Activated CD8-positive, alpha-beta memory T cell treated with anti-CD3 and anti-CD28 coated beads for 1 hour (primary cell): ENCODE measurements at regions not wholly inside any gene's neighbourhood (a gene's known extent, or its start where the extent isn't known, plus 50 kb on each side); places are given as distances from the start of the nearest gene placed in this dataset.

Source experiments
- DNase-seq, 2 donors: peaks; one replicate each; pipeline ENCODE4 v3.0.0-alpha.2; 2020; ENCODE audit warnings: low read depth in 1 of 2; ENCODE audit errors: extremely low read depth in 1 of 2

DNA sequence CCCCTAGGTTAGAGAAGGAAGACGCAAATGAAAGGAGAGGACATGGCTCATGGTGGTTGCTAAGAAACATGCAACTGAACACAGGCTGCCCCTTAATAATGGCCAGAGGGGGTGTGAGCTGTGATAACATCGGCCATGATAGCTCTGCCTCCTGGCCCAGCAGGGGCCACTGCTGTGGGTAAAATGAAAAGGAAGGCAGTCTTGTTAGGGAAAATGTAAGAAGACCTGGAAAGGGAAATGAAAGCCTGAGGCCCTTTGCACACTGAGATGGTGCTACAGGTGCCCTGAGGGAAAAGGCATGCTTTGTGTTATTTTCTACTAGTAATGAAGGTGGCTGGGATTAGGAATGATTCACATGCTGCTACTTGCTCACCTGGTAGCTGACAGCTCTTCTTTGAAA, 123.6 kb upstream of the MID1 start:
- DNase-seq, result no peak

DNA sequence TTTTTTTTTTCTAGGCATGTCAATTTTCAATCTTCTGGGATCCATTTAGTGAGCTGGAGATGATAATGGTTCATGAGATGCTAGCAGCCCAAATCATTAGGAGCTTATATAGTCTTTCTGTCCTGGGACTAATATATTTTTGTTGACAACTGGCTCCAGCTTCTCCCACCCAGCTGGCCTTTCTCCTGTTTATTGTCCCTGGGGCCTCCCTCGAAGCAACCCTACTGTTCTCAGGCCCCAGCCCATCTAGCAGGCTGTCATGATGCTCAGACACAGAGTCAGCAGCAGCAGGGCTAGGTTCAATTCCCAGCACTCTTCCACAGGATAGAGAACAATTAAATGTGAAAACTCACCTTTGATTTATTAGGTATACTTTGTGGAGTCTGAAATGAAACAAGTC, 127.6 kb upstream of the MID1 start:
- DNase-seq, result no peak

DNA sequence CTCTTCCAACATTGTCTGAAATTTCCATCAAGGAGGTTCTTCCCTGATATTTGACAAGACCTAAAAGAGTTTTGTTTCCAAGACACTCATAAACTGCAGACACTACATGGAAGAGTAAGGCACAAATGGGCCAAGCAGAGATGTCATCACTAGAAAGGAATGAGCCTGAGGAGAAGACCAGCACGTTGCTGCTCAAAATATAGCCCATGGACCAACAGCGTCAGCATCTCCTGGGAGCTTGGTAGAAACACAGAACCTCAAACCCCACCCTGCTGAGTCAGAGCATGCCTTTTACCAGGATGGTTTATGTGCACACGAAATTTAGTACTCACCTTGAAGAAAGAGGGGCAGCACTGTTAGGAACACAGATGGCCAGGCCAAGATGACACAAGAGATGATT, 128.7 kb upstream of the MID1 start:
- DNase-seq, result no peak

DNA sequence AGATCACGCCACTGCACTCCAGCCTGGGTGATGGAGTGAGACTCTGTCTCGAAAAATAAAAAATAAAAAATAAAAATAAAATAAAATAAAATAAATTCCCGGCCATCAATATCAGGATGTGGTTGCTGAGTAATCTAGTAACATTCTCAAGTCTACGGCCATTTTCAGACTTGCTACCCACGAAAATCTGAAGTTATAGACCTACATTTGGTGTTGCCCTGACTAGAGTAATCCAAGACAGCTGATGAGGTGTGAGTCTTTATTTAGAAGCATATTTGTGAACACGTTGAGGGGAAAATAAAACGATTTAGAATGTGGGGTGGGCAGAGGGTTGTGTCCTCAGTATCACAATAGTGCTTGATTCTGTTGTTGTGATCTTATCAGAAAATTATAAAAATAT, 130.2 kb upstream of the MID1 start:
- DNase-seq, result no peak

DNA sequence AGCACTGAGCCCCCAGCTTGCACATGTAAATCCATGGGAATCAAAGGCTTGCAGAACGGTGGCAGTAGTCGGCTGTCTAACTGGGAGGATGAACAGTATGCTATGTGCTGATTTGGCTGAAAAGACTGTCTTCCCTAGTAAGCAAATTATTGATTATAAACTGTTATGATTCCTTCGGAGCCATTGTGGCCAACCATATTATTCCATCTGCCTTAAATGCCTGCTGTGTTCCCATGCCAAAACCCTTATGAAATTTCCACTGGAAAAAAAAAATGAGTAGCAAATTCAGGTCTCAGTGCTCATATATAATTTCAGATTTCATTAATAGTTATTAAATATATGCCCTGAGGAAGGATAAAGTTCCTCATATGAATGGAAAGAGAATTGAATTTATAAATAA, 132.7 kb upstream of the MID1 start:
- DNase-seq, result no peak

DNA sequence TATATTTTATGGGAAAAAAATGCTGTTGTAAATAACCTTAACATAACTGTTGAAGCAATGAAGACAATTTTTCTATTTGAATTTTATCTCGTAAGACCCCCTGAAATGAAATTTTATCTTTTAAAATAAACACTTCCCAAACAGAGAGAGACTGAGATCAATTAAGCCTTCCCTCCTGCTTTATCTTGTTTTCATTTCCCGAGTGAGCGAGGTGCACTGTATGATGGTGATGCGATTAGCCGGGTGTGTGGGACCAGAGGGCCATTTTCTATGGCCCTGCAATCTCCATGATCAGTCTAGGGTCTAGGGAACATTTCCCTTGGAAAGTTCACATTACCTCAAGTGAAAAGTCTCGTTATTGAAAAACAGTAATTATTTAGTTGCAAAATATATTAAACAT, 134.1 kb upstream of the MID1 start:
- DNase-seq, result no peak

DNA sequence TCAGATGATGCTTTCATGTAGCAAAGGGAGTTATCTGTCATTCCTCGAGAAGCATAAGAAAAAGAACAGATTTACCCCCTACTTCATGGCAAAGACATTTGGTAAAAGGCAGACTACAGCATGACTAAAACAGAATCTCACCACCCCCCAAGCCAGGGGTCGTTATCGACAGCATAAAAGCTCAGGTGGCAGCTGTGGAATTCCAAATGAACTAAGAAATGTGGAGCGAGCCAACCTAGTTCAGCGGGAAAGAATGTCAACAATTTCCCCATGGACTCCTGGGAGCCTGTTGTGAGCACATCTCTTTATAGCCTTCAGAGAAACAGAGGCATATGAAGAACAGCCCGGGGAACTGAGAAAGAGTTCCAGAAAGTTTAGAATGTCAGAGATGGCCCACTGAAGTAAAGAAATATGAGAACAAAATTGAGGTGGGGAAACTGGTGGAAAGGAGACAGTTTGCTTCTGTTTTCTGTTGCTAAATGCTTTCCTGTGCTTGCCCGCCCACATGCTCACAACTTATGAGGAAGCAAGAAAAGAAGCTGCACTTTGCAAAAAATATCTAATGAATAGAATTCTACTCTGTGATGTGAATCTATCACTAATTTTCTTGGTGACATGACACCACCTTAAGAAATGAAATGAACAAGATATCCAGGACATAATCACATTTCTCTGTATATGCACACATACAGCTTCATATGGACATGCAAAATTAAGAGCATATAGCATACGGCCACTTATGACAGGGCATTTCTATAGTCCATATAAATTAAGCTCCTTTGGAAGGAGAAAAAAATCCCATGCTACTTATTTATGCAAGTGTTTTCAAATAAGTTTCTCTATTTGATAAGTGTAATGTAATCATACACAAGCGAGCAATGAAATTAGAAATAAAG, 135.3 kb upstream of the MID1 start:
- no peak for DNase-seq

DNA sequence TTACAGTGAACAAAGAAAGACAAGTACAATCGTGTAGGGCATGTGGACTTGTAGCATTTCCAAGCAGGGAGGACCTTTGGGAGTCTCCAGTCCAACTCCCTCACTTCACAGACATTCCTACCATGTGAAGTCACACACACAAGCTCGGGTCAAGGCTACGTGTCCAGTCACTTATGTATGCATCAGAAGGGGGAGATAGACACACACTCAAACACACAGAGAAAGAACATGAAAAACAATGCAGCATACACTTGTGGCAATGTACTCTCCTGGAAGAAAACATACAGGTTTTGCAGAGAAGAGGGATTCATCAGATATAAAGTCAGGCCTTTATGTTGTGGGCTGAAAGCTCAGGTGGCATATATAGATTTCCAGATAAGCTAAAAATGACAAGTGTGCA, 136.1 kb upstream of the MID1 start:
- DNase-seq, result no peak

DNA sequence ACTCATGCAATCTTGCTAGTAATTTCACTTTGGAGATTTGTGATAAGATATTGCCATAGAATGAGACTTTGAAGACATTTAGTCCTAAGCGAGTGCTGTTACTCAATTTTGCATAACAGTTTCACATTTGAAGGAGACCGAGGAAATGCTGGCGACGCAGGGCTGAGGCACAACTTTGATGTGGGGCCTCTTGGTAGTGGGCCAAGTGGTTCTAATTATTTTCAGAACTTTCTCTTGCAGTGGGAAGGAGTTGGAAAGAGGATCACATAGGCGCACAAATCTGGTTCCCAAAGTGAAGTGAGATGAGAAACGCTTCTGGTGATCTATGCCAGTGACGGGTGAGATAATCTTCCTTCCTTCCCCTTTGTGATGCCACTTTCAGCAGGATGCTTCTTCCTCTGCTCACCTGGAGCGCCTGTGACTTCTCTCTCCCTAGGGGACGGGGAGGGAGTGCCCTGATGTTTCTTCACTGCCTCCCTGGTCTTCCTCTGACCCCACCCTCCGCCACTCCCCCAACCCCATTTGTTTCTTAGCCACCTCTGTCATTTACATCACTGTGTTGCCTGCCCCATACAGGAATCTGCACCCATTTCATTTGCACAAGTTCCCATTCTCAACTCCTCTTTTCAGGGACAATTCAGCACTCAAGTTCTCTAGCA, 138.9 kb upstream of the MID1 start:
- DNase-seq, result no peak

DNA sequence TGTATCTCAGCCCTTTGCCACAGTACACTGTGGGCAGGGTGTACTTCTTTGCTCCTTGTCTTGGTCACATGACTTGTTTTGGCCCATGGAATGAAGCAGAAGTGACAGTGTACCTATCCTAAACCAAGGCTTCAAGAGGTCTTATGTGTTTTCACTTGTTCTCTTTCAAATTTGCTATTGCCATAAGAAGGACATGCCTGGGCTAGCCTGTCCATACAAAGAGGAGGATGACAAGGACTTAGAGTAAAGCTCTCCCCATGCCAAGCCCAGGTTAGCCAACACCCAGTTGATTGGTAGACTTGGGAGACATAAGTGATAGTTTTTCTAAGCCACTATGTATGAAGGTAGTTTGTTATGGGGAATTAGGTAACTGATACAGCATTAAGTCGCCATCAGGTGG, 141.1 kb upstream of the MID1 start:
- no peak for DNase-seq

DNA sequence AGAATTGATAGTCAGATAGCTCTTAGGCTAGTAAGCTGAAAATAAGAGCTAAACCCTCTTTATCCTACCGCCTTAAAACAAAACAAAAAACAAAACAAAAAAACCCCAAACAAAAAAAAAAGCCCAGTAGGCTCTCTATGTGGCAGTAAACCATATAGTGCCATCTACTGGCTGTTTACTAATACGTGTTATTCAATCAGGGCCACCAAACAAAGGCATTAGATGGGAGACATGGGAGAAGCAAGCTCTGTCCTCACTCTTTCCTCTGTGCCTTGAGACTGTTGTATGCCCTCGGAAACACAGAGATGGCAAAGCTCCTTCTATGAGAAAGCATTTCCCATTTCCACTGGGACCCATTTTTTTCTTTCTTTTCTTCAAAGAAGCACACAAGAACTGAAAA, 148.8 kb upstream of the MID1 start:
- no peak for DNase-seq

DNA sequence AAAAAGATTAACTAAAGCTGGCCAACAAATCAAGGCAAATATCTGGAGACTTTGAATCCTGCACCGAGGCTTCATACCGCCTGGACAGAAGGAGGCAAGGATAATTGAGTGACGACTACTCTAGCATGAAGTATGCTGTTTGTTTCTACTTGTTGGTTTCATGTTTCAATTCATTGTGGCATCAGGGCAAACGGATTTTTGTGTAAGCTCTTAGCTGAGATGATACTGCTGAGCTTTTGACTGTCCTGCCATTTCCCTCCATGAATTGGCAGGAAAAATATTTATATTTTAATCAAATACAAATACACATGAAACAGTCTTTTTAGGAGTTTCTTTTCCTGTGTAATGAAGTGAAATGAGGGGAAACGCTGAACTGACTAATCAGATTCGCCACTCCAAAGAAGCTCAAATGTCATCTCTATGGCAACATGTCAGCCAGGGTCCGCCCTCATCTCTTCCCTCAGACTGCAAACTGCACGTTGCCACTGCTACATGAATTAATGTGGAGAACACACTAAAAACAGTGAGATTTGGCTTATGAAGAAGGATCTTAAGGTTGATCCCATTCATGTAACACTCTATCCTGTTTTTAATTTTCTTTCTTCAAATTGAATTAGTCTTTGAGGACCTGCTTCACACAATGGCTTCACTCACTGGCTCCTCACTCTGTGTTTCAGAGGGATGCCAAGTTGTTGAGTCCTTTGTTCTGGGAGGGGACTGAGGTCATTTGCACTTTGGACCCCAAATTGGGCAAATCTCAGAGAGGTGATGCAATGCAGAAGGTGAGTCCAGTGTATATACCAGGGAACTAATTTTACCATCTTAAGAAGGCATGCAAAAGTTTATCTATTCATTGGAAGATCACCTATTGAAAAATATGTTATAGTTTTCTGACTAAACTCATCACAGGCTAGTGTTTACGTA, 149.6 kb upstream of the MID1 start:
- no peak for DNase-seq

DNA sequence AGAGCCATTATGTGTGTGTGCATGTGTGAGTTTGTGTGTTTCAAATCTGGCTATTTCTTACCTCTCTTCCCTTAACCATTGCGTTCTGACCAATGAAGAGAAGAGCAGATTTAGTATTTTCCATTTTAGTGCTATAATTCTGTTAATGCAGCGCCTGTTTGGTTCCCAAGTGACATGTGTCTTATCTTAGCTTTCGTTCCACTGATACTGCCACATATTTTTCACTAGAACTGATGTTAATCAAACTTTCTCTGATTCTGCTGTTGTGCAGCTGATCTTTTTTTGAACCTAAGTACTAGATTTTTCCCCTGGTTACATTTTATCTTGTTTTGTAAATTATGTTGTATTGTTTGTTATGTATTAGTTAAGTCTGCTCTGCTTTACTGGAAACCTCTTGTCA, 152.9 kb upstream of the MID1 start:
- no peak for DNase-seq

DNA sequence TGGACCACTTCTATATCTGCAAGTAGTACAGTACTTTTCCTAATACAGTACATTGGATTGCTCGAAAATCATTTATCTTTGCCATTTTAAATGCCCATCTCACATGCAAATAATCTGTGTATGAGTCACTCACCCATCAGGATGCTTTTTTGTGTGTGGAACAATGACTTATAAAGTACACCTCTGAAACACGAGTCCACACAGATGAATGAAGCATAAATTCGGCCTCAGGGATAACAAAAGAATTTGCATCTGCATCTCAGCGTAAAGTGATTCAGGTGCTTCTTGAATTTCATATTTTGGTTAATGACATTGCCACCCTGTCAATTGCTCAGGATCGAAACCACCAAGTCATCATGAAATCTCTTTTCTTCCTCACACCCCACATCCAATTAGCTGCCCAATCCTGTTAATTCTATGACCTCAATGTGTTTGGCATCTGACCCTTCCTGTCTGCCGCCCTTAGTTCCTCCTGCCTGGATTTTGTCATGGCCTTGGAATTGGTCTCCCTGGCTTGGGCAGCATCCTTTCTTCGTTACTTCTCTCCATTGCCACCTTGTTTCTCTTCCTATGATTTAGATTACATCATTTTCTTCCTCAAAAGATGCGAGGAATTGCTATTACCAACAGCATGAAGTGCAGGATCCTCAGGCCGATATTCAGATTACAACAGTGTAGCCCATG, 161.6 kb upstream of the MID1 start:
- DNase-seq, result no peak

DNA sequence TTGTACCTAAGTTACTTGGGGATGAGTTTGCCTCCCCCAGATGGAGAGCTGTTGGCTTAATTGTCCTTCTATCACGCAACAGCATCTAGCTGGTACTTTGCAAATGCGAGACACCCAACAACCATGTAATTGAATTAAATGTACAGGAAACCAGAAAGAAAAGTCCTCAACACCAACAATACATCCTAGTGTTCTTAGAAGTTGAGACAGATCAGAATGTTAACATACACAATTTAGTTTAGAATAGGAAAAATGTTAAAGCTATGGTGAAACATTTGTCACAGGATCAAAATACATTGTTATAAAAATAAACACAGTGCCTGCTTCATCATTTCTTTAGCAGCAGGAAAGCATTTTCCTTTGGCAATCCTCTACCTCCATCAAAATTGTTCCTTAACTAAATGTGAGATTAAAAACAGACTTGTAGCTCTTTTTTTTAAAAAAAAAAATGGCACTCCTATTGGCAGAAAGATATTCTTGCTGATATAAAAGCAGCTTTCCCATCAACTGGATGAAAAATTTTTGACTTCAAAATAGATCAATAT, 163.1 kb upstream of the MID1 start:
- no peak for DNase-seq

DNA sequence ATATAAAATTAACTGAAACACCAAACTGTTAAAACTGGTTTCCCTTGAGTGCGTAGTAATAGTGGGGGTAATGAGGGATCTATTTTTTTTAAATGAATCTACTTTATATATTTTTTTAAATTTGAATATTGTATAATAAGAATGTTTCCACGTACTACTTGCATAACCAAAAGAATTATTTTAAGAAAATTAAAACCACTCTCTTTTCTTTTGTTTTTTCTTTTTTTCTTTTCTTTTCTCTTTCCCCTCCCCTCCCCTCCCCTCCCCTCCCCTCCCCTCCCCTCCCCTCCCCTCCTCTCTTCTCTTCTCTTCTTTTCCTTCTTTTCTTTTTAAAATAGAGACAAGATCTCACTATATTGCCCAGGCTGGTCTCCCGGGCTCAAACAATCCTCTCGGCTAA, 166.9 kb upstream of the MID1 start:
- no peak for DNase-seq

DNA sequence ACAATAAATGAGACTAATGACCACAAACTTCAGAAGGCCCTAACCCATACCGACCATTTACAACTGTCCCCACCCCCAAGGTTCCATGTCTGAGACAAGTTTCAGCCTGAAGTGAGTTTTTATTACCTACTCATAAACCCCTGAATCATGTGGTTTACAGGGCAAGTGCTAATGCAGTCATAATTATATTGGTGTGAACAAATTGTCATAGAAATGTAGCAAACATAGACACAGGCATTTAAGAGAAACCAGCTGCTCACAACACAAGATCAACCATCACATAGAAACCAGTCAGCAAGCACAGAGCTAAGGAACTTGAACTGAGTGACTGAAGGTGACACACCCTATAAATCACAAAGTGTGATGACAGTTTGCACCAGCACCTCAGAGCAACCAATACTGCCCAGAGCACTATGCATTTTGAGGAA, 173.8 kb upstream of the MID1 start:
- DNase-seq, result no peak

DNA sequence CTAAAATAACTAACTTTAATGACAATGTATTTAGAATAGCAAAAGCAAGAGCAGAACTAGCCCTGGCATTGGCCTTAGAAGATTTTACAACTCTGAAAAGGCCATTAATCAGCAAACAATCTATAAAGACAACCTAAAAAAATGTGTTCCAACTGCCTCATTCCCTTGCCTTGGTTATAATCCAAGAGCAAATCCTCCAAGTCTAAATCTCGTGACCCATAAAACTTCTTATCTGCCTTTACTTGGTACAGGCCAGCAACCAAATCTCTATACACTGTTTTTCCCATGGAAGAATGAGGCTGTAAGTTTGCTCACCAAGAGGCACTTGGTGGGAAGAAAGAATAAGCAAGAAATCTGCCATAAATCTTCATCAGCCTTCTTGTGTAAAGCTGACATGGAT, 175.3 kb upstream of the MID1 start:
- DNase-seq, result no peak

DNA sequence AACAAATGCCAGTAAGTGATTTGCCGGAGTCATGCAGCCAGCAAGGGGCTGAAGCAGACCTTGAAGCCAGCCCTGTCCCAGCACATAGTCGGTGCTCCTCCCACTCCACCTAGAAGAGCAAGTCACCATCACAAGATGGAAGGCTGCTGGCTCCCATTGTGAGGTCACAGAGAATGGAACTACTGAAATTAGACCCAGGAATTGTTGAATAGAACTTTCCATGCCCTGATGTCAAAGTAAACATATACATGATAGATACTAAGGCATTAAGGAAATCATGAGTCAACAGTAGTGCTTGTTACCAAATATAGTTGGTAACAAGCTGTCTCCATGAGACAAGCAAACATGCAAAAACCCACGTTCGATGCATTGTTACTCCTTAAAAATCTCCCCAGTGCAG, 177.1 kb upstream of the MID1 start:
- no peak for DNase-seq

DNA sequence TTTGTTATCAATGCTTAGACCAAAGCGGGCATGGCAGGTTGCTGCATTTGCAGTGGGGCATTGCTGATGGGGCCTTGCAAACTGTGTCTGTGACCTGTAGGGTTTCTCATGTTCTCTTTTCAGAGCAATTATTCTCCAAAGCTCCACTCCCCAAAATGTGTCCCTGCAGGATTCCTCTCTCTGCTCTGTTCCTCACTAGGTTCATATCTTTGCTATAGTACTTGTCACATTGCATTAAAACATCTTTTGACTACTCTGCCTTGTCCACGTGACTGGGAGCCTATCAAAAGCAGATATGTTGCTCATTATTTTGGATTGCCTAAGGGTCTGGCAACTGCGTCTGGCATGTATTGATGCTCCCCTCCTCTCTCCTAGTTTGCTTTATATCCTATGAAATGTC, 177.7 kb upstream of the MID1 start:
- no peak for DNase-seq

DNA sequence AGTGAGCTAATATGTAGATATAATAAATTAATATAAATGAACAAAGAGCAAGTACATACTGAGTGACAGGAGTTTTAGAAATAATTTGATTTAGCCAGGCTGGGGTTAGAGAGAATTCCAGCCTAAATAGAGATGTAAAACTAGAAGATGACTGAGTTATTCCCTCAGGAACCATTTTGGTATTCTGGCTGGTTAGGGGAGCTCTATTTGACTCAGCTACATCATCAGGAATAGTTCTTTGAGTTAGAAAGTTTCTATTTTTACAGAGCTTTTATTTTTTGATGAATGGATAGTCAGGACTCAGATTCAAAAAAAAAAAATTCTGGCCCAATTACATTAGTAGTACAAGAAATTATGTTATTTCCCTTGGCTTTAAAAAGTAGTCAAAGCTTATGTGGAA, 180.4 kb upstream of the MID1 start:
- no peak for DNase-seq
